Kidney epithelial cell (primary cell): ENCODE measurements at regions not wholly inside any gene's neighbourhood (a gene's known extent, or its start where the extent isn't known, plus 50 kb on each side); places are given as distances from the start of the nearest gene placed in this dataset.

ENCODE experiments used
- DNase-seq: peaks from one replicate; pipeline ENCODE4 v3.0.0-alpha.2; 2010; ENCODE audit warnings: low read depth
- H3K27me3 ChIP-seq: 2 replicates; pipeline ENCODE4 v1.6.0; 2011; ENCODE audit warnings: low read length; ENCODE audit not compliant: control insufficient read depth, insufficient read depth
- H3K36me3 ChIP-seq: 2 replicates; pipeline ENCODE4 v1.5.1; 2011; ENCODE audit warnings: low read length; ENCODE audit not compliant: control insufficient read depth, insufficient read depth
- H3K4me3 ChIP-seq: 2 replicates; pipeline ENCODE4 v1.5.1; 2011; ENCODE audit warnings: low read depth, mild to moderate bottlenecking, control low read depth, low read length
- TF ChIP-seq, protein P1 (sequence below): IDR thresholded peaks from 2 replicates; pipeline ENCODE4 v1.5.1; 2011; ENCODE audit warnings: mild to moderate bottlenecking, moderate library complexity, low read length, control low read depth, inconsistent platforms; ENCODE audit not compliant: insufficient read depth, poor library complexity, severe bottlenecking

DNA sequence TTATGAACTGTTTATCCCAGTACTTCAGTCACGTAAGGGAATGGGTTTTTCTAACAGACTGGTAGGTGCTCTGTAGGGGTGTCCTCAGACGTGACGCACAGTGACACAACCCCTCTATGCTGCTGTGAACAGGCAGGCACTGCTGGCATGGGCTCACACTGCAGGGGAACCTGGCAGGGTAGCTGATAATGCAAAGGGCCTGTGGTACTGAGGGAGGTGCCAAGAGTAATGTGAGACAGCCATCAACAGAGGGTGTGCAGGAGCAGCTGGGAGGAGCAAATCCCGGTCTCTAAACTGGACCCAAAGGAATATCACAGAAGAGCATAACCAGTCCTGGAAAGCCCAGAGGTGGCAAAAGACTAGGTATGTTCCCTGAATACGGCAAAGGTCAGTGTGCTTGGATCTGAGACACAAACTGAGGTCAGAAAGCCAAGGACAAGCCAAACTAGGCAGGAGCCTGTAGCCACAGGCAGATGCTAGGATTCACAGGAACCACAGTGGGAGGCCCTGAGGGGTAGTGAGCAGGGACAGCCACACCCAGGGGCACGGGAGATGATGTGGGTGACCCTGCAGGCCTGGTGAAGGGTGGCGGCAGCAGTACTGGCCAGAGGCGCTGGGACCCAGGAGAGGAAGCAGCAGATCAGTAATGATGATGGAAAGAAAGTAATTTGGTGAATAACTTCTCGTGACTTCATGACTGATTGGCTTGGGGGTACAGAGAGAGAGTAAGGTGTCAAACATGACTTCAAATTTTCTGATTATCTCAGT lies 248.1 kb upstream of the CHRNA7 start:
- Histone ChIP-seq H3K36me3 (no peaks in the 10 kb centered on the region), H3K27me3 (no peaks in the 10 kb centered on the region), H3K4me3 (no peak overlapping the region)
- no peak for DNase-seq
- TF ChIP-seq, protein P1, sequence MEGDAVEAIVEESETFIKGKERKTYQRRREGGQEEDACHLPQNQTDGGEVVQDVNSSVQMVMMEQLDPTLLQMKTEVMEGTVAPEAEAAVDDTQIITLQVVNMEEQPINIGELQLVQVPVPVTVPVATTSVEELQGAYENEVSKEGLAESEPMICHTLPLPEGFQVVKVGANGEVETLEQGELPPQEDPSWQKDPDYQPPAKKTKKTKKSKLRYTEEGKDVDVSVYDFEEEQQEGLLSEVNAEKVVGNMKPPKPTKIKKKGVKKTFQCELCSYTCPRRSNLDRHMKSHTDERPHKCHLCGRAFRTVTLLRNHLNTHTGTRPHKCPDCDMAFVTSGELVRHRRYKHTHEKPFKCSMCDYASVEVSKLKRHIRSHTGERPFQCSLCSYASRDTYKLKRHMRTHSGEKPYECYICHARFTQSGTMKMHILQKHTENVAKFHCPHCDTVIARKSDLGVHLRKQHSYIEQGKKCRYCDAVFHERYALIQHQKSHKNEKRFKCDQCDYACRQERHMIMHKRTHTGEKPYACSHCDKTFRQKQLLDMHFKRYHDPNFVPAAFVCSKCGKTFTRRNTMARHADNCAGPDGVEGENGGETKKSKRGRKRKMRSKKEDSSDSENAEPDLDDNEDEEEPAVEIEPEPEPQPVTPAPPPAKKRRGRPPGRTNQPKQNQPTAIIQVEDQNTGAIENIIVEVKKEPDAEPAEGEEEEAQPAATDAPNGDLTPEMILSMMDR: no peak

DNA sequence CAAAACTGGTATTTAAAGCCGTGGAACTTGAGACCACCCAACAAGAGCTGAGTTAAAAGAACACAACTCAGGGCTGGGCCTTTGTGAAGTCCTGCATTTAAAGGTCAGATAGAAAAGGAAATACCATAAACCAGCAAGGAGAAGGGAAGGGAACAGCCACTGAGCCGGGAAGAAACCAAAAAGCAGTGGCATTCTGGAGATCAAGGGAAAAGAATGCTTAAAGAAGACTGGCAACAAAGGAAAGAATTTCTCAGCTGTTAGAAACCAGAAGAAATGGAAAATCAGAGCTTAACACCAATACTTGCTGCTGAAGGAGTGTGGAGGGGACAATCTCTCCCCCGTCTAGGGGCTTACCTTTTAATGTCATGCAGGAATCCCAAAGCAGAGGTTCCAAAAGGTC lies 247.4 kb upstream of the CHRNA7 start:
- TF ChIP-seq, protein P1: no peak
- Histone ChIP-seq H3K4me3 (no peak overlapping the region), H3K27me3 (no peaks in the 10 kb centered on the region), H3K36me3 (no peaks in the 10 kb centered on the region)
- no peak for DNase-seq

DNA sequence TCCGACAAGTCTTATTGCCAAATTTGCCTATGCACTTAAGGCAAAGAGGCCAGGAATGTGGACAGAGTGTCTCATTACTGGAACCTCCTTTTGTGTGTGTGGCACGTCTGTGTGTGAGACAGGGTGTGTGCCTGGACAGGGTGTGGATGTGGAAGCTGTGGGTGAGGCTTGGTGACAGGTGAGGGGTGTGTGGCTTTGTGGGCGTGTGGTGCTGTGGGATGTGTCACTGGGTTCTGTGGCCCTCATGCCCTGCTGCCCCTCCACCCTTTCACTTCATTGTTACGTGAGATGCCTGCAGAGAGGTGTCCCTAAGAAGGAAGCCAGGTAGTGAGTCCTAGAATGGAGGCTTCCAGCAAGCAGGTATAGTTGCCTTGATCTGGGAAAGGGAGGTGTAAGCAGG lies 244.0 kb upstream of the CHRNA7 start:
- H3K4me3 ChIP-seq: no peak overlapping the region
- H3K36me3 ChIP-seq: no peaks in the 10 kb centered on the region
- no peak for DNase-seq
- TF ChIP-seq, protein P1: no peak
- H3K27me3 ChIP-seq: no peaks in the 10 kb centered on the region

DNA sequence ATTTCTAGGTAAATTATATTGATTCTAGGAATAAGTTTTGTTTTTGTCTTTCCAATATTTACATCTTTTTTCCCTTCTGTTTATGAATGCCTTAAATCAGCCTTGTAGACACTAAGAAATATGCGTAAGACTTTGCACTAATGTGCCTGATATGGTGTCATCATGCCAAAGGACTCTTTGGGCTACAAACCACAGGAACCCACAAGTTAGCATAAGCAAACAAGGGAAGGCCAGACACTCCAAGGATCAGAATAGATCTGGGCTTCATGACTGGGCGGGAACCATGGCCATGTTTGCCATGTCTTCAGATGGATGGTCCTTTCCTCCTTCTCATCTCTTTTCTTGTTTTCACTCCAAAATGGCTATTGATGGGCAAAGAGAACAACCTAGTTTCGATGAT lies 242.2 kb upstream of the CHRNA7 start:
- no peak overlapping the region for H3K4me3 ChIP-seq
- H3K27me3 ChIP-seq: no peaks in the 10 kb centered on the region
- TF ChIP-seq, protein P1: no peak
- DNase-seq: no peak
- no peaks in the 10 kb centered on the region for H3K36me3 ChIP-seq

DNA sequence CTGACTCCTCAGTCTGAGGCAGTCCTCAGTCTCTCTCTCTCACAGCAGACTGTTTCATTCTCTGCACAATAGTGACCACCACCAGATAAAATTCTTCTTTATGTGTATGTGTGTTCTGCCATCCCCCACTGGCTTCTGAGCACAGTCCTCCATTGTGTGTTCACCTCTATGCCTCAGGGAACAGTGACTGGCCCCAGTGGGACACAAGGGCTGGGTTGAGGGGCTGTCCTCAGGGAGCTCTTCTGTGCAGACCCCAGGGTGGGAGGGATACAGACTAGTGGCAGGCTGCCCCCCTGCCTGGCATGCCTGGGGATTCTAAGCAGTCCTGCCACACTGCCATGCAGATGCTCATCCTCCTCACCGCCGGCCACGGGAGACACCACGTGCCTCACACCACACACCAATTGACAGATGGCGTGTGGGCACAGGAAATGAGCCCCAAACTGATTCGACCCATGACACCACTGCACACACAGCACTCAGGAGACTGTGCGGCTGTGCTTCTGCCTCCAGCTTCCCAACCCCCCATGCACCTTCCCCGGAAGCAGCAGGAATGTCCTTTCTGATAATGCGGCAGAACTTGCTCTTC lies 237.6 kb upstream of the CHRNA7 start:
- TF ChIP-seq, protein P1: no peak
- Histone ChIP-seq H3K27me3 (no peaks in the 10 kb centered on the region), H3K4me3 (no peak overlapping the region), H3K36me3 (no peaks in the 10 kb centered on the region)
- no peak for DNase-seq

DNA sequence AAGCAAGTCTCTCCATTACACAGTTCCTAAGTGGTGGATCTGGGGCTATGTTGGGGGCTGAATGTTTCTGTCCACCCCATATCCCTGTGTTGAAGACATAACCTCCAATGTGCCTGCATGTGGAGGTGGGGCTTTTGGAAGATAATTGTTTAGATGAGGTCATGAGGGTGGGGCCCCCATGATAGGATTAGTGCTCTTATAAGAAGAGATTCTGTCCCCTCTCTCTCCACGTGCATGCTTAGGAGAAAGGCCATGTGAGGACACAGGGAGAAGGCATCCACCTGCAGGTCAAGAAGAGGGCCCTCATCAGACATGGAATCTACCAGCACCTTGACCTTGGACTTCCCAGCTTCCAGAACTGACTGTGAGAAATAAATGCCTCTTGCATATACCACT lies 231.0 kb upstream of the CHRNA7 start:
- no peaks in the 10 kb centered on the region for H3K27me3 ChIP-seq
- TF ChIP-seq, protein P1: no peak
- no peak overlapping the region for H3K4me3 ChIP-seq
- H3K36me3 ChIP-seq: no peaks in the 10 kb centered on the region
- no peak for DNase-seq
